ENCODE measurements at regions not wholly inside any gene's neighbourhood (a gene's known extent, or its start where the extent isn't known, plus 50 kb on each side); places are given as distances from the start of the nearest gene placed in this dataset.

- no peak for TF ChIP-seq CTCF (IDR thresholded peaks at IDR 0.05)
- ATAC-seq = no peak
- intact Hi-C loops (cut with DNase I) = no loop called here
Measured at GRCh38 chr4:24144381-24144780, 254.5 kb upstream of the PPARGC1A start.

GRCh38 chr4:24143741-24144140 lies 253.9 kb upstream of the PPARGC1A start:
- Histone ChIP-seq H3K4me3 (no peak overlapping the region), H3K9me3 (no peaks in the 10 kb centered on the region), H3K4me1 (no peaks in the 10 kb centered on the region), H3K27me3 (no peaks in the 10 kb centered on the region), H3K36me3 (no peaks in the 10 kb centered on the region), H3K27ac (no peak overlapping the region)
- no peak for TF ChIP-seq CTCF (IDR thresholded peaks at IDR 0.05)
- no peak for ATAC-seq
- intact Hi-C loops (cut with DNase I) = no loop called here
- DNase-seq = no peak

More at GRCh38 chr4:24144381-24144780, 254.5 kb upstream of the PPARGC1A start:
- no peak for DNase-seq
- H3K4me3 ChIP-seq = no peak overlapping the region
- H3K27ac ChIP-seq = no peak overlapping the region
- no peaks in the 10 kb centered on the region for H3K27me3 ChIP-seq
- H3K9me3 ChIP-seq = no peaks in the 10 kb centered on the region
- no peaks in the 10 kb centered on the region for H3K4me1 ChIP-seq
- no peaks in the 10 kb centered on the region for H3K36me3 ChIP-seq

- intact Hi-C loops (cut with DNase I) = no loop called here
- Histone ChIP-seq H3K27ac (no peak overlapping the region), H3K9me3 (no peaks in the 10 kb centered on the region), H3K36me3 (no peaks in the 10 kb centered on the region), H3K4me3 (no peak overlapping the region), H3K4me1 (no peaks in the 10 kb centered on the region), H3K27me3 (no peaks in the 10 kb centered on the region)
- ATAC-seq = no peak
- no peak for TF ChIP-seq CTCF (IDR thresholded peaks at IDR 0.05)
- DNase-seq = no peak
Measured at GRCh38 chr4:24141836-24142235, 252.0 kb upstream of the PPARGC1A start.

GRCh38 chr4:24140892-24141291 lies 251.0 kb upstream of the PPARGC1A start:
- intact Hi-C loops (cut with DNase I) = no loop called here
- ATAC-seq = no peak

More at GRCh38 chr4:24140892-24141291, 251.0 kb upstream of the PPARGC1A start:
- no peak overlapping the region for H3K27ac ChIP-seq
- H3K36me3 ChIP-seq = no peaks in the 10 kb centered on the region
- H3K4me1 ChIP-seq = no peaks in the 10 kb centered on the region
- H3K4me3 ChIP-seq = no peak overlapping the region
- H3K27me3 ChIP-seq = no peaks in the 10 kb centered on the region
- no peak for DNase-seq
- H3K9me3 ChIP-seq = no peaks in the 10 kb centered on the region
- TF ChIP-seq CTCF (IDR thresholded peaks at IDR 0.05) = no peak
